Adrenal gland (tissue), 5 donors: ENCODE measurements at regions not wholly inside any gene's neighbourhood (a gene's known extent, or its start where the extent isn't known, plus 50 kb on each side); places are given as distances from the start of the nearest gene placed in this dataset.

Source experiments
- POLR2A ChIP-seq, 2 donors: fragments of 450-650 bp; IDR thresholded peaks; one replicate each; pipeline ENCODE4 v1.6.1; 2017; ENCODE audit warnings: antibody characterized with exemption in 2 of 2, mild to moderate bottlenecking in 2 of 2, moderate library complexity in 1 of 2
- TF ChIP-seq, protein P1 (sequence below), 6 experiments: fragments of 450-650 bp in 4 of 6; fragments of 200-600 bp in 2 of 6; sonication (generic) in 1 of 6; IDR thresholded peaks; 1 replicate in 5 of 6; 2 replicates in 1 of 6; pipeline versions ENCODE4 v1.5.1 to v1.8.0; 2016 to 2021; ENCODE audit warnings: antibody characterized with exemption in 6 of 6, mild to moderate bottlenecking in 2 of 6, moderate library complexity in 1 of 6
- donor health status: DM: no; HTN: no; CAD: no.

DNA sequence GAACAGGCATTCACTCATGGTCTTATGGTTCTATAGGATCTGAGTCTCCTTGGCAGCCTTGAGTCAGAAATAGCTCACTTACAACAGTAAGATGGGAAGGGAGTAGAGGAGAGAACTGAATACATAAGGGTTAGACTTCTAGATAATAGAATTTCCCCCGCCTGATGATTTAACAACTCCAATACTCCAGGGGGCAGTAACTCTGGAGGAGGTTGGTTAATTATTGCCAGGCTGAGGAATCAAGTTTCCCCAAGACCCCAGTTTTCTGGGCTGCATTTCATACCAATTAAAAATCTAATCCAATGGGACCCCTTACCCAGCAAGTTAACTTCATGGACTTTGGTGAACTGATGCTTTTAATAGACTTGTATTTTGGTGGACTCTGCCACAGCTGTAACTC lies 94.2 kb upstream of the MOCS1 start:
- TF ChIP-seq, protein P1, sequence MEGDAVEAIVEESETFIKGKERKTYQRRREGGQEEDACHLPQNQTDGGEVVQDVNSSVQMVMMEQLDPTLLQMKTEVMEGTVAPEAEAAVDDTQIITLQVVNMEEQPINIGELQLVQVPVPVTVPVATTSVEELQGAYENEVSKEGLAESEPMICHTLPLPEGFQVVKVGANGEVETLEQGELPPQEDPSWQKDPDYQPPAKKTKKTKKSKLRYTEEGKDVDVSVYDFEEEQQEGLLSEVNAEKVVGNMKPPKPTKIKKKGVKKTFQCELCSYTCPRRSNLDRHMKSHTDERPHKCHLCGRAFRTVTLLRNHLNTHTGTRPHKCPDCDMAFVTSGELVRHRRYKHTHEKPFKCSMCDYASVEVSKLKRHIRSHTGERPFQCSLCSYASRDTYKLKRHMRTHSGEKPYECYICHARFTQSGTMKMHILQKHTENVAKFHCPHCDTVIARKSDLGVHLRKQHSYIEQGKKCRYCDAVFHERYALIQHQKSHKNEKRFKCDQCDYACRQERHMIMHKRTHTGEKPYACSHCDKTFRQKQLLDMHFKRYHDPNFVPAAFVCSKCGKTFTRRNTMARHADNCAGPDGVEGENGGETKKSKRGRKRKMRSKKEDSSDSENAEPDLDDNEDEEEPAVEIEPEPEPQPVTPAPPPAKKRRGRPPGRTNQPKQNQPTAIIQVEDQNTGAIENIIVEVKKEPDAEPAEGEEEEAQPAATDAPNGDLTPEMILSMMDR (IDR thresholded peaks at IDR 0.05), result no peak
- no peak for TF ChIP-seq POLR2A (IDR thresholded peaks at IDR 0.05)
